WI38 (cell line): ENCODE measurements at regions not wholly inside any gene's neighbourhood (a gene's known extent, or its start where the extent isn't known, plus 50 kb on each side); places are given as distances from the start of the nearest gene placed in this dataset.

ENCODE experiments used
- H3K4me3 ChIP-seq: 2 replicates; pipeline ENCODE4 v1.5.1; 2011; ENCODE audit warnings: low read depth, mild to moderate bottlenecking, control low read depth, low read length
- TF ChIP-seq, protein P1 (sequence below): IDR thresholded peaks from 2 replicates; pipeline ENCODE4 v1.5.1; 2012; ENCODE audit warnings: low read depth, mild to moderate bottlenecking, control low read depth, low read length

DNA sequence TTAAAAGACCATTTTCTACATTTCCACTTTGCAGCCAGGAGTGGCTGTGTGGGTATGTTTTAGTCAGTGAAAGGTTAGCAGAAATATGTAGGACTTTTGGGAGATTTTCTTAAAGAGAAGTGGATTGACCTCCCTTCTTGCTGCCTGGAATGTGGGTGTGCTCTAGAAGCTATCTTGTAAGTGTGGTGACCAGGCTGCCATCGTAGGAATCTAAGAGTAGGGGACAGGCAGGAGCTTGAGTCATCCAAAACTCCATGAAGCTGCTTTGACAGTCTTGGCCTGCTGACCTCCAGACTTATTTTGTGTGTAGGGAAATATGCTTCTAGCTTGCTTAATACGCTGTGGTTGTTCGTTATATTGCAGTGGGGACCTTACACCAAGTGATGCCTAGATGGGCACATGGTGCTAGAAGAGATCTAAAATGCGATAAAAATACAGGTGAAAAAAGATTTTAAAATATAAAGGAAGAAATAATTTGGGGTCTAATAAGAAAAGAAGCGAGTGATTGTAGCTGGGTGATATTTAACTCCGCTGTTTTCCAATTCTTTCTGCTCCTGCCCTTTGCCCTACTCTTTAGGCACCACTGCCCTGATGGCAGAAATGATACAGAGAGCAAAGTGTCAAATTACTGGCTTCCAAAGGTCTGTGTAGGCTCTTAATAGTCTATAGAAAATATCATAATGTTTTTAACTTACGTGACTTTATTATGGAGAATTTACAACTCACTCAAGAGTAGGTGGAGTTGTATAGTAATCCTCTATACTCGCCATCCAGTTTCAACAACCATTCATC, 298.2 kb upstream of the ZNF608 start:
- no peak overlapping the region for H3K4me3 ChIP-seq
- TF ChIP-seq, protein P1, sequence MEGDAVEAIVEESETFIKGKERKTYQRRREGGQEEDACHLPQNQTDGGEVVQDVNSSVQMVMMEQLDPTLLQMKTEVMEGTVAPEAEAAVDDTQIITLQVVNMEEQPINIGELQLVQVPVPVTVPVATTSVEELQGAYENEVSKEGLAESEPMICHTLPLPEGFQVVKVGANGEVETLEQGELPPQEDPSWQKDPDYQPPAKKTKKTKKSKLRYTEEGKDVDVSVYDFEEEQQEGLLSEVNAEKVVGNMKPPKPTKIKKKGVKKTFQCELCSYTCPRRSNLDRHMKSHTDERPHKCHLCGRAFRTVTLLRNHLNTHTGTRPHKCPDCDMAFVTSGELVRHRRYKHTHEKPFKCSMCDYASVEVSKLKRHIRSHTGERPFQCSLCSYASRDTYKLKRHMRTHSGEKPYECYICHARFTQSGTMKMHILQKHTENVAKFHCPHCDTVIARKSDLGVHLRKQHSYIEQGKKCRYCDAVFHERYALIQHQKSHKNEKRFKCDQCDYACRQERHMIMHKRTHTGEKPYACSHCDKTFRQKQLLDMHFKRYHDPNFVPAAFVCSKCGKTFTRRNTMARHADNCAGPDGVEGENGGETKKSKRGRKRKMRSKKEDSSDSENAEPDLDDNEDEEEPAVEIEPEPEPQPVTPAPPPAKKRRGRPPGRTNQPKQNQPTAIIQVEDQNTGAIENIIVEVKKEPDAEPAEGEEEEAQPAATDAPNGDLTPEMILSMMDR: no peak

DNA sequence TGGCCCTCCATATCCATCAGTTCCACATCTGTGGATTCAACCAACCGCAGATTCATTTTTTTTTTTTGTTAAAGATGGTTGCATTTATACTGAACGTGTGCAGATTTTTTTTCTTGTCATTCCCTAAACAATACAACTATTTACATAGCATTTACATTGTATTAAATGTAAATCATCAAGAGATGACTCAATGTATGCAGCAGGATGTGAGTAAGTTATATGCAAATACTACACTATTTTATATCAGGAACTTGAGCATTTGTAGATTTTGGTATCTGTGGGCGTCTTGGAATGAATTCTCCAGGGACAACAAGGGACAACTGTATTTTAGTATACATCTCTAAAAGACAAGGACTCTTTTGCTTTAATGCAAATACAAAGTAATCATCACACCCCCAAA, 299.2 kb upstream of the ZNF608 start:
- TF ChIP-seq, protein P1: no peak
- H3K4me3 ChIP-seq: no peak overlapping the region

GRCh38 chr5:125046838-125047237, 300.4 kb upstream of the ZNF608 start:
- H3K4me3 ChIP-seq: no peak overlapping the region
- TF ChIP-seq, protein P1: no peak

DNA sequence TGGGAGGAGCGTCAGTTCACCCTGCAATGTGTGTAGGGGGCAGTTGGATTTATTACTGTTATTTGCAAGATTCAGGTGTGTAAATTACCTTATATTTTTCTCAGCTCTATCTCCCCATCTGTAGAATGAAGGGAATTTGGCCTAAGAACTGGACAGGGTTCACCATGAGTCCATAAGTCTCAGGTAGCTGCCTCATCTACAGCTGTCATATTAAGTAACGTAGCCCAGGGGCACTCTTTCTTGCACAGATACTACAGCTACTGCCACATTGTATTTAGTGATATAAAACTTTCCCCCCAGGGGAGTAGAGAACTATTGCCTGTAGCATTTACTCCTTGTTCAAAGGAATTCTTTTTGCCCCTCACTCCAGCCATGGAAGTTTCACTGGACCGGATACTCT, 301.4 kb upstream of the ZNF608 start:
- TF ChIP-seq, protein P1: no peak
- no peak overlapping the region for H3K4me3 ChIP-seq

DNA sequence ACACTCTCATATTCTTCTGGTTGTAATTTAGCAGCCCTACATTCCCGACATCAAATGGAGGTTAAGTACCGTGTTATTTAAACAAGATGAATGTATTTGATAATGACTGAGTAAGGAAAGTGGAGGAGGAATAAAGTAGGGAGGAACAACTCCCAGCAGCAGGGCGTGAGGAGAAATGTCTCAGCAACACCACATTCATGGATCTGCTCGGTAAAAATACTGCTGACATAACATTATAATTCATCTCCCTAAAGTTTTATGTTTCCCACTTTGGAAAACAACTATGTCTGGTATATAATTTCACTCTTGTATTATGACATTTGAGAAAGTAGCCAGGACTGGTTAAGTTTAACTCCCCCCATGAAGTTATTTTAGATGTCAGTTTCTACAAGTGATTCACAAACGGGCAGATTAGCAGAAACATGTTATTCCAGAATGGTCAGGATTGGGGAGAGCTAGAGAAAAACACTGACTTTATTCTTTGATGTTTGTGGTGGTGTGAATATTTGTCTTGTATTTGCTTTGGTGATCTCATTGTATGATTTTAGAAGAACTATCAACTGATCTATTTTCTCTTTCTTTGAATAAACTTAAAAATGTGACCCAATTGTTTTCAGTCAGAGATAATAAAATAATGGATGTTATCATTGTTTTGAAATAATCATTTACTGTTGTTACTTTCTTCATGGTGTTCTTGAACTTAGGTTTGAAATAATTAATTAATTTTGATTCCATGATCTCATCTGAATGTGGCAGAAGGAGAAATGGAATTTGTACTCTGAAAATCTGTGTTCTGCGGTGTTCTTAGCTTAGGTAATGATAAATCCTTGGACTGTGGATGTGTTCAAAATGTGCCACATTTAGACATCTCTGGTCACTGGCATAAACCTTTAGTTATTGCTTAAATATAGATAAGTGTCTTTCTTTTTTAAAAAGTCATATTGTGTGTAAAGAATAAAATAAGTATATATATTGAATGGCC, 303.6 kb upstream of the ZNF608 start:
- TF ChIP-seq, protein P1: no peak
- no peak overlapping the region for H3K4me3 ChIP-seq

GRCh38 chr5:125050926-125051325, 304.5 kb upstream of the ZNF608 start:
- no peak overlapping the region for H3K4me3 ChIP-seq
- TF ChIP-seq, protein P1: no peak

DNA sequence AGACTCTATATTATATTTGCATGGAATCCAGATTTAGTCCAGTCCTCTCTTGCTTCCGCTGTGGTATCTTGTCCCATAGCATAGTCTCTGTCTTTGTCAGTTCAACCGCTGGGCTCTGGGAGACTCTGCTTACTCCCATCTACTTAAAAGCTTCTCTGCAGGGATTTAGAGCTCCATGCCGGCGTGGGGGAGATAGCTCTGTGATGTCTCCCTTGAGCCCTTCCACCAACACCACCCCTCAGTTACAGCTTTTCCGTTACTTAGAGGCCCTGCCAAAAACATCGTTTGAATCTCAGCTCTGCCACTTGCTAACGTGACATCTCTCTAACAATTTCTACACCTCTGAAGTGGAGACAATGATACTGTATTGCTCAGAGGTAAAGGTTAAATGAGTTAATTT, 306.1 kb upstream of the ZNF608 start:
- no peak overlapping the region for H3K4me3 ChIP-seq
- TF ChIP-seq, protein P1: no peak
